IMR-90 (cell line): ENCODE measurements at regions not wholly inside any gene's neighbourhood (a gene's known extent, or its start where the extent isn't known, plus 50 kb on each side); places are given as distances from the start of the nearest gene placed in this dataset.

Source experiments
- ATAC-seq: fragments of 200-7000 bp; cut with Tn5 transposase; 2 replicates; pipeline ENCODE4 v1.9.1; 2020; ENCODE audit warnings: low read depth, mild to moderate bottlenecking, moderate library complexity
- BruUV-seq: library from RNA; stranded (reverse); fragments of 400-500 nt; replicated peaks from 2 replicates; lab custom pipeline; 2021; lab: Mats Ljungman, UMichigan
- CTCF ChIA-PET: fragments of 300-600 bp; formaldehyde crosslinking; extraction: SDS; loops from one replicate; lab custom pipeline; 2021; ENCODE audit warnings: antibody characterized with exemption; lab: Yijun Ruan, JAX
- POLR2A ChIA-PET: fragments of 300-600 bp; sonication (Branson Sonifier 250); formaldehyde crosslinking; loops from one replicate; lab custom pipeline; 2022; ENCODE audit warnings: antibody characterized with exemption; ENCODE audit not compliant: unreplicated experiment; lab: Charles Lee
- DNase-seq: peaks from one replicate; pipeline ENCODE4 v3.0.0; 2013
- H2AFZ ChIP-seq: replicated peaks from 2 replicates; pipeline ENCODE3; 2013; ENCODE audit warnings: low read length, mild to moderate bottlenecking; ENCODE audit not compliant: poor library complexity
- H2AK5ac ChIP-seq: 2 replicates; pipeline ENCODE4 v1.6.1; 2013; ENCODE audit warnings: low read depth, low read length, inconsistent platforms
- H2AK9ac ChIP-seq: replicated peaks from 2 replicates; pipeline ENCODE3; 2013; ENCODE audit warnings: mild to moderate bottlenecking, low read depth, low read length, moderate library complexity; ENCODE audit not compliant: poor library complexity
- H2BK120ac ChIP-seq: 2 replicates; pipeline ENCODE4 v1.6.1; 2013; ENCODE audit warnings: low read depth, low read length, inconsistent platforms
- H2BK15ac ChIP-seq: 3 replicates; pipeline ENCODE4 v1.6.1; 2013; ENCODE audit warnings: low read depth, low read length, inconsistent platforms
- H2BK20ac ChIP-seq: 2 replicates; pipeline ENCODE4 v1.6.1; 2013; ENCODE audit warnings: low read depth, mild to moderate bottlenecking, inconsistent platforms, low read length, moderate library complexity
- H2BK5ac ChIP-seq: 2 replicates; pipeline ENCODE4 v1.6.1; 2013; ENCODE audit warnings: mild to moderate bottlenecking, low read depth, low read length, inconsistent platforms; ENCODE audit not compliant: poor library complexity, severe bottlenecking
- H3K14ac ChIP-seq: replicated peaks from 2 replicates; pipeline ENCODE4 v1.6.1; 2013; ENCODE audit warnings: low read depth, low read length, inconsistent platforms
- H3K18ac ChIP-seq: 2 replicates; pipeline ENCODE4 v1.6.1; 2013; ENCODE audit warnings: low read depth, low read length, control low read depth
- H3K23ac ChIP-seq: 2 replicates; pipeline ENCODE4 v1.6.1; 2013; ENCODE audit warnings: low read depth, low read length, inconsistent platforms
- H3K27ac ChIP-seq: 2 replicates; pipeline ENCODE4 v1.5.1; 2013; ENCODE audit warnings: mild to moderate bottlenecking, control low read depth, low read length; ENCODE audit not compliant: insufficient read depth
- H3K27me3 ChIP-seq: 2 replicates; pipeline ENCODE4 v1.6.1; 2013; ENCODE audit warnings: low read length; ENCODE audit not compliant: control insufficient read depth, insufficient read depth
- H3K36me3 ChIP-seq: 2 replicates; pipeline ENCODE4 v1.6.1; 2013; ENCODE audit warnings: low read length, mixed read lengths; ENCODE audit not compliant: control insufficient read depth, insufficient read depth
- H3K4ac ChIP-seq: 2 replicates; pipeline ENCODE4 v1.6.1; 2013; ENCODE audit warnings: low read depth, low read length, inconsistent platforms
- H3K4me1 ChIP-seq: 2 replicates; pipeline ENCODE4 v1.6.1; 2013; ENCODE audit warnings: low read length, mixed read lengths; ENCODE audit not compliant: control insufficient read depth, insufficient read depth
- H3K4me2 ChIP-seq: 2 replicates; pipeline ENCODE4 v1.6.1; 2013; ENCODE audit warnings: low read depth, mild to moderate bottlenecking, control low read depth, low read length, moderate library complexity
- H3K4me3 ChIP-seq: 2 replicates; pipeline ENCODE4 v1.5.1; 2013; ENCODE audit warnings: low read depth, mild to moderate bottlenecking, control low read depth, low read length, moderate library complexity; ENCODE audit not compliant: insufficient read depth
- H3K56ac ChIP-seq: 2 replicates; pipeline ENCODE4 v1.6.1; 2013; ENCODE audit warnings: low read length, inconsistent platforms; ENCODE audit not compliant: insufficient read depth; ENCODE audit errors: extremely low read depth
- H3K79me1 ChIP-seq, 2 experiments: 2 replicates each; pipeline ENCODE4 v1.6.1; 2013; ENCODE audit warnings: low read length in 2 of 2, inconsistent platforms in 1 of 2, low read depth in 1 of 2
- H3K9ac ChIP-seq: 2 replicates; pipeline ENCODE4 v1.6.1; 2013; ENCODE audit warnings: low read depth, low read length, control low read depth
- H3K9me1 ChIP-seq: 2 replicates; pipeline ENCODE4 v1.6.1; 2013; ENCODE audit warnings: low read length, inconsistent platforms; ENCODE audit not compliant: insufficient read depth
- H3K9me3 ChIP-seq: 2 replicates; pipeline ENCODE4 v1.6.1; 2013; ENCODE audit warnings: low read length; ENCODE audit not compliant: control insufficient read depth, insufficient read depth
- H4K20me1 ChIP-seq: 2 replicates; pipeline ENCODE4 v1.6.1; 2013; ENCODE audit warnings: low read length, inconsistent platforms; ENCODE audit not compliant: insufficient read depth
- H4K5ac ChIP-seq: 2 replicates; pipeline ENCODE4 v1.6.1; 2013; ENCODE audit warnings: mild to moderate bottlenecking, low read depth, low read length, control low read depth
- H4K8ac ChIP-seq, 2 experiments: 2 replicates each; pipeline ENCODE4 v1.6.1; 2013; ENCODE audit warnings: low read depth in 2 of 2, low read length in 2 of 2, control low read depth in 1 of 2, inconsistent platforms in 1 of 2
- H4K91ac ChIP-seq: 2 replicates; pipeline ENCODE4 v1.6.1; 2013; ENCODE audit warnings: low read depth, low read length, inconsistent platforms; ENCODE audit not compliant: insufficient read depth
- BHLHE40 ChIP-seq: fragments of 150-350 bp; IDR thresholded peaks from 2 replicates; pipeline ENCODE4 v1.6.1; 2016; ENCODE audit warnings: mild to moderate bottlenecking, low read depth, low read length
- ELK1 ChIP-seq: fragments of 150-350 bp; IDR thresholded peaks from 2 replicates; pipeline ENCODE4 v1.6.1; 2016; ENCODE audit warnings: low read depth, mild to moderate bottlenecking, low read length, moderate library complexity, borderline replicate concordance
- RCOR1 ChIP-seq: IDR thresholded peaks from 2 replicates; pipeline ENCODE4 v1.6.1; 2012; ENCODE audit warnings: mild to moderate bottlenecking, low read length, improper control_type of control experiment; ENCODE audit not compliant: insufficient replicate concordance
- WGBS, 2 experiments: methylation state at CpG; one replicate each; pipeline versions ENCODE4 v1.1.5 to v1.1.7; 2013; ENCODE audit warnings: missing lambda C conversion rate in 2 of 2; ENCODE audit not compliant: insufficient read length in 1 of 2; ENCODE audit errors: extremely low coverage in 2 of 2; 5-methylcytosine and 5-hydroxymethylcytosine counted together
- dilution Hi-C: fragments of 300-500 bp; cut with HindIII; formaldehyde crosslinking; loops from one replicate; pipeline ENCODE4 v1.14.3; 2018; ENCODE audit warnings: low sequenced_read_pairs; ENCODE audit not compliant: unreplicated experiment
- in situ Hi-C: fragments of 300-500 bp; cut with MboI; formaldehyde crosslinking; loops from 3 replicates; pipeline ENCODE4 v1.14.3; 2019; ENCODE audit warnings: low sequenced_read_pairs, inconsistent platforms, mixed read lengths
- intact Hi-C: fragments of 100-400 bp; cut with micrococcal nuclease; formaldehyde crosslinking; loops from 2 replicates; pipeline ENCODE4 v1.10.0; 2022

DNA sequence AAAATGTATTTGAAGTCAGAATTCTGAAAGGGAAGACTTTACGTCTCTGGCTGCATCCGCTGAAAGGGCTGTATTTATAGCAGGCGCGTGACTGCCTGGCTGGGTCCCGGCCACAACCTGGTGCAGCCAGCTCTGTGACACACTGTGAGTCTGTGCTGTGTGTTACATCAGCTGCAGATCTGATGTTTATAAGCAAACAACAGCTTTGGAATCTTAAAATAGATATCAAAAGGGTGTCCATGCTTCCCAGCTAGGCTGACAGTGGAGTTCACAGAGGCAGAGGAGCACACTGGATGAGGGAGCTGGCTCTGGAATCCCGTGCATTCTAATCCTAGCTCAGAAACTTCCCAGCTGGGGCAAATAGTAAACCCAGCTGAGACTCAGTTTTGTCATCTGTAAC lies 433.4 kb upstream of the BRINP1 start:
- CTCF ChIA-PET = no interaction called here
- POLR2A ChIA-PET = no interaction called here
- Histone ChIP-seq H3K9me1 (no peaks in the 10 kb centered on the region), H3K36me3 (no peaks in the 10 kb centered on the region), H3K4me1 (no peaks in the 10 kb centered on the region), H4K20me1 (no peaks in the 10 kb centered on the region), H3K4me3 (no peak overlapping the region), H3K9ac (no peak overlapping the region), H3K56ac (no peak overlapping the region), H4K91ac (no peak overlapping the region), H3K9me3 (peaks cover 3% of the 10 kb centered on the region; the same call in 1 of the 2 replicates), H3K18ac (no peak overlapping the region), H3K4me2 (no peak overlapping the region), H2AK5ac (no peak overlapping the region), H2BK5ac (no peak overlapping the region), H3K4ac (no peak overlapping the region), H2BK15ac (no peak overlapping the region), H3K23ac (no peak overlapping the region), H2BK20ac (no peak overlapping the region), H3K79me1 (no peaks in the 10 kb centered on the region), H4K5ac (no peak overlapping the region), H2BK120ac (no peak overlapping the region), H2AFZ (no peak overlapping the region), H3K27me3 (no peaks in the 10 kb centered on the region), H2AK9ac (no peak overlapping the region), H3K14ac (no peak overlapping the region), H3K27ac (no peak overlapping the region), H4K8ac (no peak overlapping the region)
- BruUV-seq = no TSS peak
- no peak for TF ChIP-seq ELK1
- TF ChIP-seq RCOR1 = no peak
- TF ChIP-seq BHLHE40 = peak; percentile 34; the same call in 1 of the 2 replicates
- intact Hi-C loops = no loop called here
- WGBS, 2 experiments = 0% methylated on average over 1 of the region's 6 CpGs; no CpG with 5 or more reads in 1 of the 2 experiments
- in situ Hi-C loops = no loop called here
- ATAC-seq (no peak), DNase-seq (no peak)
- dilution Hi-C loops = no loop called here
